HG02623 (cell line): ENCODE measurements at regions not wholly inside any gene's neighbourhood (a gene's known extent, or its start where the extent isn't known, plus 50 kb on each side); places are given as distances from the start of the nearest gene placed in this dataset.

ENCODE experiments used
- ATAC-seq: cut with Tn5 transposase; IDR thresholded peaks from one replicate; pipeline ENCODE4 v1.9.1; 2021; ENCODE audit warnings: moderate library complexity; ENCODE audit not compliant: unreplicated experiment

GRCh38 chr18:45303026-45303425 is 312.2 kb upstream of the SLC14A2 start:
- no peak for ATAC-seq

GRCh38 chr18:45304558-45304957 is 310.7 kb upstream of the SLC14A2 start:
- ATAC-seq: no peak

GRCh38 chr18:45312555-45313126 is 302.6 kb upstream of the SLC14A2 start:
- ATAC-seq: no peak

- no peak for ATAC-seq
Observed at GRCh38 chr18:45316127-45316526, 299.1 kb upstream of the SLC14A2 start.

- no peak for ATAC-seq
Observed at GRCh38 chr18:45317948-45318640, 297.2 kb upstream of the SLC14A2 start.

GRCh38 chr18:45320724-45321123 is 294.6 kb upstream of the SLC14A2 start:
- no peak for ATAC-seq

- ATAC-seq: no peak
Observed at GRCh38 chr18:45321520-45321919, 293.8 kb upstream of the SLC14A2 start.

- ATAC-seq: no peak
Observed at GRCh38 chr18:45322343-45322742, 292.9 kb upstream of the SLC14A2 start.

- no peak for ATAC-seq
Observed at GRCh38 chr18:45324101-45324494, 291.2 kb upstream of the SLC14A2 start.

- ATAC-seq: no peak
Observed at GRCh38 chr18:45324495-45325113, 290.7 kb upstream of the SLC14A2 start.

- ATAC-seq: no peak
Observed at GRCh38 chr18:45325778-45326177, 289.5 kb upstream of the SLC14A2 start.

- ATAC-seq: no peak
Observed at GRCh38 chr18:45326505-45326904, 288.8 kb upstream of the SLC14A2 start.

- no peak for ATAC-seq
Observed at GRCh38 chr18:45328296-45328695, 287.0 kb upstream of the SLC14A2 start.

GRCh38 chr18:45328811-45329210 is 286.5 kb upstream of the SLC14A2 start:
- ATAC-seq: no peak

GRCh38 chr18:45329316-45329715 is 286.0 kb upstream of the SLC14A2 start:
- no peak for ATAC-seq

GRCh38 chr18:45330170-45330594 is 285.1 kb upstream of the SLC14A2 start:
- no peak for ATAC-seq

- no peak for ATAC-seq
Observed at GRCh38 chr18:45332871-45333270, 282.4 kb upstream of the SLC14A2 start.

GRCh38 chr18:45334191-45334590 is 281.1 kb upstream of the SLC14A2 start:
- no peak for ATAC-seq

GRCh38 chr18:45335282-45336043 is 279.8 kb upstream of the SLC14A2 start:
- ATAC-seq: no peak

GRCh38 chr18:45336448-45336847 is 278.8 kb upstream of the SLC14A2 start:
- ATAC-seq: no peak

- ATAC-seq: no peak
Observed at GRCh38 chr18:45337477-45337876, 277.8 kb upstream of the SLC14A2 start.
